ENCODE measurements at regions not wholly inside any gene's neighbourhood (a gene's known extent, or its start where the extent isn't known, plus 50 kb on each side); places are given as distances from the start of the nearest gene placed in this dataset.

DNA sequence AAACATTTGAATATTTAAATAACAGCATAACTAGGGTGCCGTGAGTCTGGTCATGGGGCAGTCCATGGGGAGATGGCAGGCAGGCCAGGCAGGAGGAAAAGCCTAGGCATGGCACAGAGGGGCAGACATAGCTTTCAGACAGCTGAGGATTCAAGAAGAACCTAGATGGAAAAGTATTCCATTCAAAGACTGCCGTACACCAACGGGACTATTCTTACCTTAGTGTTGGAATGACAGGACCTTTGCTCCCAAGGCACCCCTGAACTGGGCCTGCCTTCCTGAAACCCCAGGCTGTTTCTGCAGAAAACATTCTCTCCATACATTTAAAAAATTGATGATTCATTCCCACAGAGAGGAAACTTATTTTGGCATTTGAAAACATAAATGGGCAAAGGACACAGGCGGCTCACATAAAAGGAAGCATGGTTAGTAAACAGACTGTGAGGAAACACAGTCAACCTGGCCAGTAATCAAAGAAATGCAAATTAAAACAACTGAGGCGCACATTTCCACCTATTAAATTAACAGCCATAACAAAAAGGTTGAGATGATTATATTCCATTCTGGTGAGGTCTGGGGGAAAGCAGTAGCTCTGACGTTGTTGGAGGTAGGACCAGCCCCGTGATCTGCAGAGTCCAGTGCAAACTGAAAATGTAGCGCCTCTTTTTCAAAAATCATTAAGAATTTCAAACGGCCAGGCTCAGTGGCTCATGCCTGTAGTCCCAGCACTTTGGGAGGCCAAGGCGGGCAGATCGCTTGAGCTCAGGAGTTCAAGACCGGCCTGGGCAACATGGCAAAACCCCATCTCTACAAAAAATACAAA is 71.3 kb upstream of the SMAD3 start:
- no peak overlapping the region for H3K9ac ChIP-seq (ENCODE audit: low read length)
- no peaks in the 10 kb centered on the region for H3K9me2 ChIP-seq (ENCODE audit: low read depth, low read length)
- H3K36me3 ChIP-seq (ENCODE audit: insufficient read depth, low read length) = no peaks in the 10 kb centered on the region; the same call in 1 of the 2 replicates
- H4K20me1 ChIP-seq (ENCODE audit: insufficient read depth, low read length) = no peaks in the 10 kb centered on the region
- no peak overlapping the region for H3K4me3 ChIP-seq (ENCODE audit: low read depth, low read length, poor library complexity, severe bottlenecking)
- no peaks in the 10 kb centered on the region for H3K79me2 ChIP-seq (ENCODE audit: insufficient read depth, low read length)
- H3K27ac ChIP-seq (ENCODE audit: low read depth, low read length, poor library complexity, severe bottlenecking) = no peak overlapping the region
- no peak overlapping the region for H2AFZ ChIP-seq (ENCODE audit: low read length)
- H3K27me3 ChIP-seq (ENCODE audit: insufficient read depth, low read length) = no peaks in the 10 kb centered on the region
- no peak overlapping the region; the same call in 1 of the 2 replicates for H3K4me2 ChIP-seq (ENCODE audit: low read length)
- H3F3A ChIP-seq (ENCODE audit: insufficient read depth, low read length) = no peaks in the 10 kb centered on the region
- H3K4me1 ChIP-seq (ENCODE audit: insufficient read depth, low read length, severe bottlenecking) = peaks cover 5% of the 10 kb centered on the region
- no peaks in the 10 kb centered on the region for H3K9me3 ChIP-seq (ENCODE audit: low read length)
- TF ChIP-seq, protein P1, sequence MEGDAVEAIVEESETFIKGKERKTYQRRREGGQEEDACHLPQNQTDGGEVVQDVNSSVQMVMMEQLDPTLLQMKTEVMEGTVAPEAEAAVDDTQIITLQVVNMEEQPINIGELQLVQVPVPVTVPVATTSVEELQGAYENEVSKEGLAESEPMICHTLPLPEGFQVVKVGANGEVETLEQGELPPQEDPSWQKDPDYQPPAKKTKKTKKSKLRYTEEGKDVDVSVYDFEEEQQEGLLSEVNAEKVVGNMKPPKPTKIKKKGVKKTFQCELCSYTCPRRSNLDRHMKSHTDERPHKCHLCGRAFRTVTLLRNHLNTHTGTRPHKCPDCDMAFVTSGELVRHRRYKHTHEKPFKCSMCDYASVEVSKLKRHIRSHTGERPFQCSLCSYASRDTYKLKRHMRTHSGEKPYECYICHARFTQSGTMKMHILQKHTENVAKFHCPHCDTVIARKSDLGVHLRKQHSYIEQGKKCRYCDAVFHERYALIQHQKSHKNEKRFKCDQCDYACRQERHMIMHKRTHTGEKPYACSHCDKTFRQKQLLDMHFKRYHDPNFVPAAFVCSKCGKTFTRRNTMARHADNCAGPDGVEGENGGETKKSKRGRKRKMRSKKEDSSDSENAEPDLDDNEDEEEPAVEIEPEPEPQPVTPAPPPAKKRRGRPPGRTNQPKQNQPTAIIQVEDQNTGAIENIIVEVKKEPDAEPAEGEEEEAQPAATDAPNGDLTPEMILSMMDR (IDR thresholded peaks at IDR 0.05; ENCODE audit: low read length) = no peak
- no peak for TF ChIP-seq EZH2 (IDR thresholded peaks at IDR 0.05; ENCODE audit: borderline replicate concordance, low read length)

DNA sequence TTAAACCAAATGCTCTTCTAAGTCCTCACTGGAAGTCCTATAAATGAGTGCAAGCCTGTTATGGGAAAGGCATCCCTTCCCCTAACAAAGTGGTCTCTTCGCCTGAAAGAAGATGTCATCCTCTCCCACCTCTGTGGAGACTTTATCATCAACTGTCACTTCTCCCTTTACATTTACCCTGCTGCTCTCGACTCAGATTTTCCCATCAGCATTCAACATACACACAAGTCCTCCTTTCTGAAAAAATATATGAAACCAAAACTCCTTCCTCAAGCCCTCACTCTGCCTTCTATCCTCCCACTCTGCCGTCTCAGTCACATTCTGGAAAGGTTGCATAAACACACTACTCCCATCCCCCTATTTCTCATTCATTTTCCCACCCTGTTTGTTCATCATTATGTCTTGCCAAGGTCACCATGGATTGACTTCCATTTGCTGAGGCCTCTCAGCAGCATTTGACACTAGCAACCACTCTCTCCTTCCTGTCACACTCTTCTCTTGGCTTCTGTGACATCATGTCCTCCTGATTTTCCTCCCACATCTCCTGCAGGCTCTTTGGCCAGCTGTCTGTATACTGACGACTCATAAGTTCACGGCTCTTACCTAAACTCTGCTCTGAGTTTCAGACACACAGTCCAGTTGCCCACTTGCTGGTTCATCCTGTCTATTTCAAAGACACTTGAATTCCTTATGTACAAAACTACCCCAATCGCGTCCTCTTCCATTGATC is 70.3 kb upstream of the SMAD3 start:
- Histone ChIP-seq H3K4me1 (ENCODE audit: insufficient read depth, low read length, severe bottlenecking) (peaks cover 5% of the 10 kb centered on the region), H3F3A (ENCODE audit: insufficient read depth, low read length) (no peaks in the 10 kb centered on the region), H3K9me3 (ENCODE audit: low read length) (no peaks in the 10 kb centered on the region), H3K4me3 (ENCODE audit: low read depth, low read length, poor library complexity, severe bottlenecking) (no peak overlapping the region), H4K20me1 (ENCODE audit: insufficient read depth, low read length) (no peaks in the 10 kb centered on the region), H3K9ac (ENCODE audit: low read length) (no peak overlapping the region), H3K9me2 (ENCODE audit: low read depth, low read length) (no peaks in the 10 kb centered on the region), H3K27ac (ENCODE audit: low read depth, low read length, poor library complexity, severe bottlenecking) (no peak overlapping the region), H2AFZ (ENCODE audit: low read length) (no peak overlapping the region), H3K27me3 (ENCODE audit: insufficient read depth, low read length) (no peaks in the 10 kb centered on the region), H3K79me2 (ENCODE audit: insufficient read depth, low read length) (no peaks in the 10 kb centered on the region), H3K4me2 (ENCODE audit: low read length) (no peak overlapping the region), H3K36me3 (ENCODE audit: insufficient read depth, low read length) (no peaks in the 10 kb centered on the region; the same call in 1 of the 2 replicates)
- TF ChIP-seq EZH2 (IDR thresholded peaks at IDR 0.05; ENCODE audit: borderline replicate concordance, low read length) = no peak
- TF ChIP-seq, protein P1 (IDR thresholded peaks at IDR 0.05; ENCODE audit: low read length) = no peak

GRCh38 chr15:66996094-66996493 is 69.3 kb upstream of the SMAD3 start:
- no peak overlapping the region for H3K9ac ChIP-seq (ENCODE audit: low read length)
- no peaks in the 10 kb centered on the region for H3K9me2 ChIP-seq (ENCODE audit: low read depth, low read length)
- no peaks in the 10 kb centered on the region for H3K27me3 ChIP-seq (ENCODE audit: insufficient read depth, low read length)
- peaks cover 5% of the 10 kb centered on the region for H3K4me1 ChIP-seq (ENCODE audit: insufficient read depth, low read length, severe bottlenecking)
- H3K4me2 ChIP-seq (ENCODE audit: low read length) = no peak overlapping the region
- H3K79me2 ChIP-seq (ENCODE audit: insufficient read depth, low read length) = no peaks in the 10 kb centered on the region
- H3F3A ChIP-seq (ENCODE audit: insufficient read depth, low read length) = no peaks in the 10 kb centered on the region
- H3K9me3 ChIP-seq (ENCODE audit: low read length) = no peaks in the 10 kb centered on the region
- H3K4me3 ChIP-seq (ENCODE audit: low read depth, low read length, poor library complexity, severe bottlenecking) = no peak overlapping the region
- H3K36me3 ChIP-seq (ENCODE audit: insufficient read depth, low read length) = no peaks in the 10 kb centered on the region; the same call in 1 of the 2 replicates
- H2AFZ ChIP-seq (ENCODE audit: low read length) = no peak overlapping the region
- no peaks in the 10 kb centered on the region for H4K20me1 ChIP-seq (ENCODE audit: insufficient read depth, low read length)
- H3K27ac ChIP-seq (ENCODE audit: low read depth, low read length, poor library complexity, severe bottlenecking) = no peak overlapping the region
- TF ChIP-seq, protein P1 (IDR thresholded peaks at IDR 0.05; ENCODE audit: low read length) = no peak
- no peak for TF ChIP-seq EZH2 (IDR thresholded peaks at IDR 0.05; ENCODE audit: borderline replicate concordance, low read length)
